ENCODE measurements at regions not wholly inside any gene's neighbourhood (a gene's known extent, or its start where the extent isn't known, plus 50 kb on each side); places are given as distances from the start of the nearest gene placed in this dataset.

GRCh38 chr4:62415256-62415655 lies 1215.1 kb downstream of the ADGRL3 start:
- Histone ChIP-seq H3K9ac (ENCODE audit: extremely low read depth, low read length, poor library complexity, severe bottlenecking) (no peak overlapping the region), H3K4me3 (ENCODE audit: low read length) (no peak overlapping the region), H3K36me3 (ENCODE audit: control insufficient read depth, insufficient read depth, low read length) (no peaks in the 10 kb centered on the region), H3K27me3 (ENCODE audit: control insufficient read depth, insufficient read depth, low read length, poor library complexity, severe bottlenecking) (no peaks in the 10 kb centered on the region), H3K9me3 (ENCODE audit: control insufficient read depth, low read length) (no peaks in the 10 kb centered on the region), H3K4me1 (ENCODE audit: control insufficient read depth, insufficient read depth, low read length) (no peaks in the 10 kb centered on the region), H3K27ac (ENCODE audit: low read depth, low read length) (no peak overlapping the region)
- WGBS, 2 experiments (ENCODE audit: insufficient coverage in 1 of 2, insufficient read length in 1 of 2), result no CpG with 5 or more reads among the region's 1 CpG
- Mint-ChIP-seq H3K4me3 (no peak overlapping the region), H3K27ac (no peak overlapping the region), H3K4me1 (no peaks in the 10 kb centered on the region), H3K27me3 (ENCODE audit: insufficient read depth) (no peaks in the 10 kb centered on the region), H3K9me3 (no peaks in the 10 kb centered on the region), H3K36me3 (ENCODE audit: low read depth) (no peaks in the 10 kb centered on the region)
- no peak for TF ChIP-seq CTCF (conservative IDR thresholded peaks at IDR 0.05)
- DNase-seq, result no peak

DNA sequence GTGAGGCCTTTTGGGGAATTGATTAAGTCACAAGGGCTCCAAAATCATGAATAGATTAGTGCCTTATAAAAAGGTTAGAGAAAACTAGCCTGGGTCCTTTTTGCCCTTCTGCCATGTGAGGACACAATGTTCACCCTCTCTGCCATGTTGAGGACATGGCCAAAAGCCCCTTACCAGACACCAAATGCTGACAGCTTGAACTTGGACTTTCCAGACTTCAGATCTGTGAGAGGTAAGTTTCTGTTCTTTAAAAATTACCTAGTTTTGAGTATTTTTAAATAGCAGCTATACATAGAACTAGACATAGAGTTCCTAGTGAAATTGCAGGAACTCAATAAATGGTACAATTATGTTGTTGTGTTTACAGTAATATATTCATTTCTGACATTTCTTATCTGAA lies 1214.4 kb downstream of the ADGRL3 start:
- Histone ChIP-seq H3K4me3 (ENCODE audit: low read length) (no peak overlapping the region), H3K36me3 (ENCODE audit: control insufficient read depth, insufficient read depth, low read length) (no peaks in the 10 kb centered on the region), H3K27ac (ENCODE audit: low read depth, low read length) (no peak overlapping the region), H3K9me3 (ENCODE audit: control insufficient read depth, low read length) (no peaks in the 10 kb centered on the region), H3K4me1 (ENCODE audit: control insufficient read depth, insufficient read depth, low read length) (no peaks in the 10 kb centered on the region), H3K27me3 (ENCODE audit: control insufficient read depth, insufficient read depth, low read length, poor library complexity, severe bottlenecking) (no peaks in the 10 kb centered on the region), H3K9ac (ENCODE audit: extremely low read depth, low read length, poor library complexity, severe bottlenecking) (no peak overlapping the region)
- Mint-ChIP-seq H3K4me1 (no peaks in the 10 kb centered on the region), H3K36me3 (ENCODE audit: low read depth) (no peaks in the 10 kb centered on the region), H3K9me3 (no peaks in the 10 kb centered on the region), H3K27me3 (ENCODE audit: insufficient read depth) (no peaks in the 10 kb centered on the region), H3K4me3 (no peak overlapping the region), H3K27ac (no peak overlapping the region)
- no peak for TF ChIP-seq CTCF (conservative IDR thresholded peaks at IDR 0.05)
- no peak for DNase-seq

- TF ChIP-seq CTCF (conservative IDR thresholded peaks at IDR 0.05), result no peak
- WGBS, 2 experiments (ENCODE audit: insufficient coverage in 1 of 2, insufficient read length in 1 of 2), result 87 to 100% methylated on average over 3 of the region's 3 CpGs
- Histone ChIP-seq H3K9ac (ENCODE audit: extremely low read depth, low read length, poor library complexity, severe bottlenecking) (no peak overlapping the region), H3K36me3 (ENCODE audit: control insufficient read depth, insufficient read depth, low read length) (no peaks in the 10 kb centered on the region), H3K4me1 (ENCODE audit: control insufficient read depth, insufficient read depth, low read length) (no peaks in the 10 kb centered on the region), H3K27ac (ENCODE audit: low read depth, low read length) (no peak overlapping the region), H3K27me3 (ENCODE audit: control insufficient read depth, insufficient read depth, low read length, poor library complexity, severe bottlenecking) (no peaks in the 10 kb centered on the region), H3K9me3 (ENCODE audit: control insufficient read depth, low read length) (no peaks in the 10 kb centered on the region), H3K4me3 (ENCODE audit: low read length) (no peak overlapping the region)
- Mint-ChIP-seq H3K9me3 (no peaks in the 10 kb centered on the region), H3K4me1 (peaks cover 2% of the 10 kb centered on the region), H3K27ac (no peak overlapping the region), H3K27me3 (ENCODE audit: insufficient read depth) (no peaks in the 10 kb centered on the region), H3K4me3 (no peak overlapping the region), H3K36me3 (ENCODE audit: low read depth) (no peaks in the 10 kb centered on the region)
- no peak for DNase-seq
Measured at GRCh38 chr4:62410371-62411003, 1210.4 kb downstream of the ADGRL3 start.
